ENCODE measurements at regions not wholly inside any gene's neighbourhood (a gene's known extent, or its start where the extent isn't known, plus 50 kb on each side); places are given as distances from the start of the nearest gene placed in this dataset.

GRCh38 chr3:178343433-178344038 lies 192.7 kb upstream of the KCNMB2 start:
- no peak for TF ChIP-seq CTCF (conservative IDR thresholded peaks at IDR 0.05)
- no peak for TF ChIP-seq ZFX (IDR thresholded peaks at IDR 0.05)

Data from C4-2B (cell line).